Islet of Langerhans (tissue), 1 donor: ENCODE measurements at regions not wholly inside any gene's neighbourhood (a gene's known extent, or its start where the extent isn't known, plus 50 kb on each side); places are given as distances from the start of the nearest gene placed in this dataset.

Experiments
- FAIRE-seq: peaks from one replicate; lab custom pipeline; 2011; peaks lifted over from hg19 to GRCh38; lab: Jason Lieb, UNC

DNA sequence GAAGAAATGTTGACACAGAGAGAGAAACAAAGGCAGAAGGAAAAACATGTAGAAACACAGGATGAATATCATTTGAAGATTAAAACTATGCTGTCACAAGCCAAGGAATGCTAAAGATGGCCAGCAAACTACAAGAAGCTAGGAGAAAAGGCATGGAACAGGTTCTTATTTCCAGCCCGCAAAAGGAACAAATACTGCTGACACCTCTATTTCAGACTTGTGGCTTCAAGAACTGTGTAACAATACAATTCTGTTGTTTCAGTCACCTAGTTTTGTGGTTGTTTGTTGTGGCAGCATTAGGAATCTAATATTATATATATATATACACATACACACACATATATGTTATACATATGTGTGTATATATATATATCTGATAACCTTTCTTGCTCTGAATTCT is 1543.9 kb downstream of the KCNT2 start:
- no peak for FAIRE-seq

DNA sequence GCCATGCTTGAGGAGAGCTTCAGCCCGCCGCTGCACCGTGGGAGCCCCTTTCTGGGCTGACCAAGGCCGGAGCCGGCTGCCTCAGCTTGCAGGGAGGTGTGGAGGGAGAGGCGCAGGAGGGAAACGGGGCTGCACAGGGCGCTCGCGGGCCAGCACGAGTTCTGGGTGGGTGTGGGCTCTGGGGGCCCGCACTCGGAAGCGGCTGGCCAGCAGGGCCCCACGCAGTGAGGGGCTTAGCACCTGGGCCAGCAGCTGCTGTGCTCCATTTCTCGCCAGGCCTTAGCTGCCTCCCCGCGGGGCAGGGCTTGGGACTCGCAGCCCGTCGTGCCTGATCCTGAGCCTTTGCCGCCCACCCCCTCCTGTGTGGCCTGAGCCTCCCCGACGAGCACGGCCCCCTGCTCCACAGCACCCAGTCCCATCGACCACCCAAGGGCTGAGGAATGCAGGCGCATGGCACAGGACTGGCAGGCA is 1554.0 kb downstream of the KCNT2 start:
- FAIRE-seq: no peak

DNA sequence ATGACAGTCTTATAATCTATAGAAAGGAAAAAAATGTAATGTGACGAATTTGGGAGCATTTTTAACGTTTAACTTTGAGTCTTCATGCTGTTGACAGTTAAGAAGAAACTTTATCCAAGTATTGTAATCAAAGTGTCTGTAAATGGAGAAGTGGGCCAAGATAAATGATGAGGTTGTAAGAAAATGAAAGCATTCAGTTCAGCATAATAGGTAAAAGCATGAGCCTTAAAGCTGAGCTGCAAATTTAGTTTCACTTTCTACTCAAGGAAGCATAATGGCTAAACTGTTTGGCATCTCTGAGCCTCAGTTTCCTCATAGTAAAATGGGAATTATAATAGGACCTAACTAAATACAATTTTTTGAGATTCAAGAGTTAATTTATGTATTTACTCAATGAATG is 1554.8 kb downstream of the KCNT2 start:
- FAIRE-seq: no peak

DNA sequence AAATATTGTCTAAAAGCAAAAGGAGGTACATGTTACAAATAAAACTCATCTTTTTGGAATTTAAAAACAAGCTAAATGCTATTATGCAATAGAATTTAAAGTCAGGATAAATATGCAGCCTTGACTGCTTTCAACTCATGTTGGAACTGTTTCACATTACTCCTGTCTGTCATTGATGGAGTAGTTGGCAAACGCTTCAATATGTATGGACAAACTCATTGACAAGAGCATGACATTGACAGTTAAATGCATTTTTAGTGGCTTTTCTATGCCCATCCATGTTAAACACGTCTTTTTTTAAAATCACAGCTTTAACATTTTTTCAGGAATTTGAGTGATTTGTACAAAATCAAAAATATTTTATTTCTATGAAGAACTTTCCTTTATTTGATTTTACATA is 1560.5 kb downstream of the KCNT2 start:
- no peak for FAIRE-seq

- no peak for FAIRE-seq
Measured at GRCh38 chr1:195045072-195045471, 1563.2 kb downstream of the KCNT2 start.

DNA sequence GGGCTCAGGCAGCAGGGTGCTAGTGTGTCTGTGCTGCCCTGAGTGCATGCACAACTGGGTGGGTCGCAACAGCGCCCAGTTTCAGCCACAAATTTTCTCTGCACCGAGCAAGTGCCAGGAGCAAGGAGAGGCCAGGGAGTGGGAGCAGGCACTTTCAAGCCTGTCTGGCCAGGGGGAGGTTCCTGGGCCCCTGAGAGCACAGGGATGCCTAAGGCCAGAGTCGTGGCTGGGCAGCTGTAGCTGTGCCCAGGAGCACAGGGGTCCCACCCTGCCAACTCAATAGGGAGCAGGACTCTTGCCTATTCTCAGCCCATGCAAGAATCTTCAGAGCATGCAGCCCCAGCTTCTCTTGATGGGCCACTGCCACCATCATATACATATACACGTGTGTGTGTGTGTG is 1577.4 kb downstream of the KCNT2 start:
- no peak for FAIRE-seq

- FAIRE-seq: no peak
Measured at GRCh38 chr1:195026792-195027191, 1581.4 kb downstream of the KCNT2 start.

- FAIRE-seq: no peak
Measured at GRCh38 chr1:195019385-195019784, 1588.9 kb downstream of the KCNT2 start.

DNA sequence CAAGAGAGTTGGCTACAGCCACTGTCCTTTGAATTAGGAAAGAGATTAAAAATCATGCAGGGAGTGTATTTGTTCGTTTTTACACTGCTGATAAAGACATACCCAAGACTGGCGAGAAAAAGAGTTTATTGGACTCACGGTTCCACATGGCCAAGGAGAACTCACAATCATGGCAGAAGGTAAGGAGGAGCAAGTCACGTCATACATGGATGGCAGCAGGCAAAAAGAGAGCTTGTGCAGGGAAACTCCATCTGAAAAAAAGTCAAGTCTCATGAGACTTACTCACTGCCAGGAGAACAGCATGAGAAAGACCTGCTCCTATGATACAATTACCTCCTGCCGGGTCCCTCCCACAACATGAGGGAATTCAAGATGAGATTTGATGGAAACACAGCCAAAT is 1595.2 kb downstream of the KCNT2 start:
- no peak for FAIRE-seq

DNA sequence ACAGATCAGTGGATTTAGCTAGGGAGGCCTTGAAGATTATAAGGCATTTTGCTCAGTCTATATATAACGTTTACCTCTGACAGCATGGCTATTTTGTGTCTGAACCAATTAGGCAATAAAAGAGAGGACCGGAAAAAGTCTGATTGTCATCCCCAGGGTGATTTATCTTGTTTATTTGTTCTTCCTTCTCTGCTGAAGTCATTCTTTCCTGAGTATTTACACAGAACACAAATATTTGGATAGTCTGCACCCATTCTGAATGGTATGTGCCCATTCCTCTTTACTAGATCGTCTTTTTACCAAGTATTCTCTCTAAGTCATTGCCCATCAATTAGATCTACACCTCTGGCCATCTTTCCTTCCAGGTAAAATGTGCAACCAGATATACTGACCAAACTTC is 1602.9 kb downstream of the KCNT2 start:
- no peak for FAIRE-seq

DNA sequence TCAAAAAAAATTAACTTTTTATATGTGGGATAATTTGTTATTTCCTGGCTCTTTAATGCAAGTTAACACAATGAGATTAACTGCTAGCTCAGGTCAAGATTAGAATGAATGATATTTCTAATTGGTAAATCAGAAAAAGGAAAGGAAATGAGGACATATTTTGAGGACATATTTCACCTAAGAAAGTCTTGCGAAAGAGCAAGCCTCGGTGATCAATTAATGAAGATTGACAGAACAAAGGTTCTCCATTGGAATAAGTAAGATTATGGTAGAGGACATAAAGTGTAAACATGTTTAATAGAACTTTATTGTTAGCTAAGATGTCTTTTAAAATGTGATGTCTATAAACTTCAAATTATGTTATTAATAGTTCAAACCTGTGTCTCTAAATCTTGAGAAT is 1617.8 kb downstream of the KCNT2 start:
- no peak for FAIRE-seq

DNA sequence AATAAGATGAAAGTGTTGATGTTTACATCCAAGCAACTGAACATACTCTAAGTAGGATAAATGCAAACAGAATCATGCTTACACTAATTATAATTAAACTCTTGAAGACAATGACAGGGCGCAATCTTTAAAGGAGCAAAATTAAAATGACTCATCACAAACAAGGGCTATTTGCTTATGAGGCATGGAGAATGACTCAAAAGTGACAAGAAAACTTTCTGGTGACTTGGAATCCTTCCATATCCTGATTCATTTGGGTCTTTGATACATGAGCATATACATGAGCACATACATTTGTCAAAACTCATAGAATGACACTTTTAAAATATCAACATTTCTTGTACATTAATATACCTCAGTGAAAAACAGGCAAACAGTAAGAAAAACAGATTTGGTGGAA is 1632.3 kb downstream of the KCNT2 start:
- FAIRE-seq: no peak

DNA sequence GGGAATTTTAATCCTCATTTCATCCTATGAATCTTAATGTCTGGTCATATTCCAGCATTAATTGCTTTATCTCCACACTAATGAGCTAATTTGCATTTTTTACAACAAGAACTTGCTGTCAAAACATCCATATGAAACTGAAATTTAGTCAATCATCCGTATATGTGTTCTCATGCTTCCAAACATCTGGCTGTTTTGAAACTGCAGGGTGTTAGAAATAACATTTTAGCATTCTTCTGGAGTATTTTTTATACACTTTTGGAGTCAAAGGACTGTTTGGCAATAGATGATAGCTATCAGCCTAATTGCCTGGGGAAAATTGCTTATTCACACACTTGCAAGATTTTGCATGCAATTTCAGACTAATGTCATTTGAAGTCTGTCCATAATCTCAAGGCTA is 1639.3 kb downstream of the KCNT2 start:
- FAIRE-seq: no peak

DNA sequence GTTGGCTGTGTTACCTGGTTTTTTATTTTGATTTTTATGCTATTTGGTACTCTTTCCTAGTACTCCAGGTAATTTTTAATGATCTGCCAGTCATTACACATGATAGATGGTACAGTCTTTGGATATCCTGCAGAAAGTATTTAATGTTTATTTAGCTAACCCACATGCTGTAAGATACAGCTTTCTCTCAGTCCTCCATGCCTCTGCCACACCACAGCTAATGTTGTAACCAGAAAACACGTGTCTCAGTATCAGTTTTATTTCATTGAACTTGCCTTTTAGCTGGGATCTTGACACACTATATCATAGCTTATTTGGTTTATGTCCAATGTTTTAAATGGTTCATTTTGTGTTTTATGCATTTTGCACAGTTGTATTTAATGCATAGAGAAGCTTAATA is 1648.4 kb downstream of the KCNT2 start:
- FAIRE-seq: no peak

- FAIRE-seq: no peak
Measured at GRCh38 chr1:194952171-194952570, 1656.1 kb downstream of the KCNT2 start.

- FAIRE-seq: no peak
Measured at GRCh38 chr1:194950584-194950983, 1657.7 kb downstream of the KCNT2 start.

DNA sequence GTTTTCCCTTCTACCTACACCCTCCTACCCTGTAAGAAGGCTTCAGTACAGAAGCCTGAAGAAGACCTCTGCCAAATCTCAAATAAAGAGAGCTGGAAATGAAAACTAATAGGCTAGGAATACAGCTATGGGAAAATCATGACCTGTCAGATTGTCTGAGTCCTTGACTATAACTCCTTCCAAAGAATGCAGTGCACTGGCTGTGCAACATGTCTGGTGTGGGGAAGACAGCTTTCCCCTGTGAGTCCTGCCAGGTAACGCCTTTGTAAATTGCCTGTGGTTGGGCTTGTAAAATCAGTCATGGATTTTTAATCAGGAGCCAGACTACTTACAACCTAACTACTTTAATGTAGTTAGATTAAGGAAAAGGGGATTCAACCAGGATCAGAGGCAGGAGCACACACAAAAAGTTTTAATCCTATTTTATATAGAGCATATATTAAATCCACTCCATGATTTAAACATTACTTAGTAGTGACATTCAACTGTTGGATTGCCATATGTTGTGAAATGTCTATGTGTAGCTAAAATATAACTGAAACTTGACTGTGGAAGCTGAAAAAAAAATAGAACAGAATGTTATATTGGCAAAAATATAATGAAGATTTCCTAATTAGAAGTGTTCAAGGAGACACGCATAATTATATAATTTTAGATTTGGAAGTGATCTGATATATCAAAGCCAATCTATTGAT is 1667.8 kb downstream of the KCNT2 start:
- FAIRE-seq: no peak

GRCh38 chr1:194935864-194936263 is 1672.4 kb downstream of the KCNT2 start:
- FAIRE-seq: no peak

GRCh38 chr1:194931166-194931565 is 1677.1 kb downstream of the KCNT2 start:
- no peak for FAIRE-seq

DNA sequence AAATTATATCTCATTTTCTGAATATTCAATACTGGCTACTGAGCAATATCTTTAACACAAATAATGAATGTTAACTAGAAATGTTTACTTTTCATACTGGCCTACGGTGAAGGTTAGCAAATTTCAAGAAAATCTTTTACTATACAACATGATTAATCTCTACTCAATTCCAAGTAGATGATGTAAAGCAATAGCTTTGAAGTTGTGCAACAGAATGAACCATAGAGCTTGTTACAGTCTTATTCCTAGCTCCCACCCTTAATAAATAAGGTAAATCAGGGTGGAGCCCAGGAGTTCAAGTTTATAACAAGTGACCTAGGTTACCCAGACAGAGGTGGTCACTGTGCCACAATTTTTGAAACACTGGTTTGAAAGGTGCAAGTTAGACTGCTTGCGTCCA is 1678.1 kb downstream of the KCNT2 start:
- FAIRE-seq: no peak

DNA sequence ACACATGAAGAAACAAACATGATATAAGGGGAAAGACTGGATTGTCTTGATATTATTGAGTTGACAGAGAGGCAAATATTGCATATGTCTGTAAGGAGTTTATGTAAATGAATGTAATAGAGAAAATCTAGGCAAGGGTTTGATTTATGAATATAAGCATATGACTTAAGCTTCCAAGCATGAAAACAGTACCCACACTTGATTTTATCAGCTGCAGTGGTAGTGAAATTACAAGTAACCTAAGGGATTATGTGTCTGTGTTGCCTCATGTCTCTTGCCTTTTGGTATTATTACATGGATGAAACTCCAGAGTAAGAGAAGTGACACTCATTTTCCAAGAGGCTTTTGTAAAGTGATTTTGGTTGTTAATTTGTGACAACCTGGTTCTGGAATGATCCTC is 1678.9 kb downstream of the KCNT2 start:
- FAIRE-seq: no peak

DNA sequence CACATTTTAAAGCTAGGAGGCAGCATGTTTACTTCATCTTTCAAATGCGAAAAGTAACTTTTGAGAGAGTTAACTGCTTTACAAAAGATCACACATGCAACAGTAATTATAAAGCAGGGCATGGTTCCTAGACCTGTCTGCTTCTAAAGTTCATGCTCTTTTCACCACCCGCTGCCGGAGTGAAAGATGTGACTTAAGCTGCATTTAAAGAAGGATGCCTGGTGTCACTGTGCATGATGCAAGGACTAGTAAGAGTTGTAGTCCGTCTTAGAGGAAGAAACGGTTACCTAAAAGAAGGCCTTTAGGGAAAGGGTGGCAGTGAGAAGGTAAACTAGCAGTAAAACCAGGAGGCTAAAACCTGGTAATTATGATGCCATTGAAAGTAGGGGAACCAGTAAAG is 1689.1 kb downstream of the KCNT2 start:
- FAIRE-seq: no peak

DNA sequence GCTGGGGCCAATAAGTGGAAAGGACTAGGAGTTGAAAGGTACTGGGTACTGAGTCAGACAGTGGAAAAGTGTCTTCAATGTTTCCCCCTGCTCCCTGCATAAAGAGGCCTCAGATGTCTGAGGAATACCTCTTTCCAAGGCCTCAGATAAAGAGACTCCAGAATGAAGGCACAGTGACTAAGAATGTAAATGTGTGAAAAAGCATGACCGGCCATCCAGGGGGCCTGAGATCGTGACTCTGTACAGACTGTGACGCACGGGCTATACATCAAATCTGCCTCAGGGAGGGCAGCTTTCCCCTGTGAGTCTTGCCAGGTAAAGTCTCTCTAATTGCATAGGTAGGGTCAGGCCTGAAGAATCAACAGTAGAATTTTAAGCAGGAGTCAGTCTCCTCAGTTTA is 1690.5 kb downstream of the KCNT2 start:
- no peak for FAIRE-seq

- no peak for FAIRE-seq
Measured at GRCh38 chr1:194908643-194909042, 1699.6 kb downstream of the KCNT2 start.

- no peak for FAIRE-seq
Measured at GRCh38 chr1:194903524-194903923, 1704.7 kb downstream of the KCNT2 start.
